Eye (tissue), 1 donor: ENCODE measurements at regions not wholly inside any gene's neighbourhood (a gene's known extent, or its start where the extent isn't known, plus 50 kb on each side); places are given as distances from the start of the nearest gene placed in this dataset.

Experiments
- DNase-seq: peaks from one replicate; pipeline ENCODE4 v3.0.0-alpha.2; 2015

GRCh38 chrY:7968293-7968692 is 1056.7 kb upstream of the AMELY start:
- DNase-seq = no peak

- no peak for DNase-seq
Observed at GRCh38 chrY:7966916-7967315, 1055.4 kb upstream of the AMELY start.

DNA sequence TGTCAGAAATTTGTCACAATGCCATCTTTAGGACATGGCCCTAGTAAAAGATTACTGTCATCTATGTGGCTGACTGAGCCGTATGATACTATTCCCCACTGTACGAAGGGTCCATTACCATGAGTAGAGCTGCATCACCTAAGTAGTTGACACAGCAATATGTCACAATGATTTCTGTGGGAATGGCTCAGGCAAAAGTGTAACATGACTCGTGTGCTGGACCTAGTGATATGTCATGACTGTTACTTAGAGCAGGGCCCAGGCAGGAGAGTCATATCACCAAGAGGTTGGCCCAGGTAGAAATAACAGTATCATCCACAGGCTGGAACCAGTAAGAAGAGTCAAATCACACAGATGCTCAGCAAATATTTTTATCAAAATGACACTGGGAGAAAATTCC is 1051.8 kb upstream of the AMELY start:
- no peak for DNase-seq

GRCh38 chrY:7962350-7962749 is 1050.8 kb upstream of the AMELY start:
- DNase-seq = no peak

GRCh38 chrY:7961811-7962210 is 1050.3 kb upstream of the AMELY start:
- DNase-seq = no peak

DNA sequence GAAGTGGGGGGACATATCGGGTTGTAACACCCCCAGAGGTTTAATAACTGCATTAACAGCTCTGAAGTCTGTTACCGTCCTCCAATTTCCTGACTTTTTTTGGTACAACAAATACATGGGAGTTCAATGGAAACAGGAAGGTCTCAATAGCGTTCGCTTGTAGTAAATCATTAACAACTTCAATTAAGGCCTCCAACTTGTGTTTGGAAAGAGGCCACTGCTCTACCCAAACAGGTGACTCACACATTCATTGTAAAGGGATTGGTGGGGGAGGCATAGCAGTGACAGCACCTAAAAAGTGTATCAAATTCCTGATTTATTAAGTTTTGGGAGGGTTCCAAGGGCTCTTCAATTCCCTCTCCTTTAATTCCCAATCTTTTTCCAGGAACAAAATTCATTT is 1046.2 kb upstream of the AMELY start:
- no peak for DNase-seq

DNA sequence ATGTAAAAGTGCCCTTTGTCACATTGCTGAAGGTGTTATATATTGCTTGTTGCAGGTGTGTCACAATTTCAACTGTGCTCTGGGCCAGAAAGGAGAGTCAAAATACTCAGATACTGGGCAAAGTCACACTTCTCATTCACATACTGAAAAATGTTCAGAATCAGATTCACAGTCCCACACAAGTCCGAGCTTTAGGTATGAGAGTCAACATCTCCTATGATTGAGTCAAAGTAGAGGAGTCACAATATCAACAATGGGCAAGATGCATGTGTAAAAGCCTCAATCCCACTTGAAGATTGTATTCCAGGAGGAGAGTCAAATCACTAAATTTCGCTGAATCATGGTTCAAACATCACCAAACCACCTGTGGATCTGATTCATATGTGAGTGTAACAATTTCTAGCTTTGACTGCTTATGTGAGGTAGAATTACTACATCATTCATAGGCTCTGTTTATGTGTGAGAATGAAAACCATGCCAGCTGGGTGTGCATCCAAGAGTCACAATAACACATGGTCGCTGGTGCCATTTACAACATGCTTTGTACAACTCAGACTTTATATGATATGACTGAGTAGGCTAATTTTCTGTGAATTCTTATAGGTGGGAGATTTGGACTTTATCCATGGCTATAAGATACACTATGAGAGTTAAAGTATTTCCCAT is 1039.8 kb upstream of the AMELY start:
- DNase-seq = no peak

- no peak for DNase-seq
Observed at GRCh38 chrY:7944135-7944534, 1032.6 kb upstream of the AMELY start.

- DNase-seq = no peak
Observed at GRCh38 chrY:7942711-7943110, 1031.2 kb upstream of the AMELY start.

GRCh38 chrY:7941856-7942255 is 1030.3 kb upstream of the AMELY start:
- DNase-seq = peak; percentile 3

- no peak for DNase-seq
Observed at GRCh38 chrY:7938982-7939718, 1027.6 kb upstream of the AMELY start.

DNA sequence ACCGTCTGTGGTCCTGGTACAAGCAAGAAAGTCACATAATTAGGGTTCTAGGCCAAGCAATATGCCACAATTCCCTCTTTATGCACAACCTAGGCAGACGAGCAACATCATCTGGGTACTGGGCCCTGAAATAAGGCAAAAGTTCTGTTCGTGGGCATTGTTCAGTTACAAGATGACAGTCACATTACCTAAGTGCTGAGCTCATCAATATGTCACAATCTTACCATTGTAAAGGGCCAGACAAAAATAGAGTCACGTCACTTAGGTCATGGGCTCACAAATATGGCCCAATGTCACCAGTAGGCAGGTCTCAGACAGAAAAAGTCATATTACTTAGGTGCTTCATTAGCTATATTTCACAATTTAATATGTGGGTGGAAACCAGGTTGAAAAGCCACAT is 1025.3 kb upstream of the AMELY start:
- DNase-seq = no peak

- DNase-seq = no peak
Observed at GRCh38 chrY:7936046-7936445, 1024.5 kb upstream of the AMELY start.

DNA sequence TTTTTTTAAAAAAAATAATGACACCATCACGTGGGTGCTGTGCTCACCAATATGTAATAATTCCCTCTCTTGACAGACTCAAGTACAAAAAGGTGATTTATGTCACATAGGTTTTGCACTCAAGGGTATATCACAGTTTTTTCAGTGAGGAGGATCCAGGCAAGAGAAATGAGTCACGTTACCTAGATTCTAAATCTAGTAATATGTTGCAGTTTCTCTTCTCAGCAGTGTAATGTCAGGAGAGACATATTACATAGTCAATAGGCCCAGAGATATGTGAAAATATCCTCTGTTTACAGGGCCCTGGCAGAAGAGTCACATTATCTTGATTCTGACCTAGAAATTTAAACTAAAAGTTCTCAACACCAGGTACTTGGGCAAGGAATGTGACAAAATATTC is 1024.1 kb upstream of the AMELY start:
- DNase-seq = no peak

- DNase-seq = no peak
Observed at GRCh38 chrY:7932424-7932823, 1020.9 kb upstream of the AMELY start.

GRCh38 chrY:7929866-7930265 is 1018.3 kb upstream of the AMELY start:
- DNase-seq = no peak

DNA sequence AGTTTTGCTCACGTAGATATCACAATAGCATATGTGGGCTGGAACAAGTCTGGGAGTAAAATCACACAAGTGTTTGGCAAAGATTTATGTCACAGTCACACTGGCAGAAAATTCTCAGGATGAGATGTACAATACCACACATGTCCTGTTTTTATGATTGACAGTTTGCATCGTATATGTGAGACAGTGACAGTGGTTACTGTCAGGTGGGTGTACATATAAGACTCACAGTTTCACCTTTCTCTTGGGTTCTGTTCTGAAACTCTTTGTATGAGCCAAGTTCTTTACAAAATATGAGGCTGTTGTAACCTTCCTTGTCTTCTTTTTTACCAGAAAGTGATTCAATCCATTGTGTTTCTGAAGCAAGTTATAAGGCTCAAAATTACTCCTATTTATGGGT is 1012.5 kb upstream of the AMELY start:
- DNase-seq = no peak

DNA sequence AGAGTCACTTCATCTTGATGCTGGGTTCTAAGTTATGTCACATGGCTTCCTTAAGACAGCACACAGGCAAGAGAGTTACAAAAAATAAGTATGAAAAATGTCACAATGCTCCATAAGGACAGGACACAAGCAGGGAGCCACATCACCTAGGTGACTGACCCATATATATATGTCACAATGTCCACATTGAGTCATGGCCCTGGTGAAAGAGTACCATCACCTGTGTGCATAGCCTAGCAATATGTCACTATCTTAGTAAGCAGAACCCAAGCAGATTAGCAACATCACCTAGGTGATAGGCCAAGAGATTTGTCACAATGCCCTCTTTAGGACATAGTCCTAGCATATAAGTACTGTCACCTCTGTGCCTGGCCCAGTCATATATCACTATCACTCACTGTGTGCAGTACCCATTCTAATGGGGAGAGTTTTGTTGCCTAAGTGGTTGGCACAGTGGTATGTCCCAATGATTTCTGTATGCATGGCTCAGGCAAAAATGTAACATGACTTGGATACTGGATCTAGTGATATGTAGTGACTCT is 1012.0 kb upstream of the AMELY start:
- no peak for DNase-seq

DNA sequence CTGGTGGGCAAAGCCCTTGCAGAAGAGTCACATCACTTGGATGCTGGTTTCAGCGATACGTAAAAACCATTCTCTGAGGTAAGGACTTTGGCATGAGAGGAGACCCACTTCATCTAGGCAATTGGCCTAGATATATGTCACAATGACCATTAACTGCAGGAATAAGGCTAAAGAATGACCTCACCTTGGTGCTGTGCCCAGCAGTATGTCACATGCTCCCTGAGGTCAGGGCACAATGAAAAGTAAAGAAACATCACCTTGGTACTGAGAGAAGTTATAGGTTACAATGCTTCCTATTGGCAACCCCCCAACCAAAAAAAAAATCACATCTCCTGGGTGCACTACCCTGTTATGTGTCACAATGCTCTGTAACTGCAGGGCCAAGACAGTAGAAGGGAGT is 1008.8 kb upstream of the AMELY start:
- DNase-seq = no peak

- peak; percentile 2 for DNase-seq
Observed at GRCh38 chrY:7888506-7888905, 977.0 kb upstream of the AMELY start.

- no peak for DNase-seq
Observed at GRCh38 chrY:7881696-7882095, 970.1 kb upstream of the AMELY start.

DNA sequence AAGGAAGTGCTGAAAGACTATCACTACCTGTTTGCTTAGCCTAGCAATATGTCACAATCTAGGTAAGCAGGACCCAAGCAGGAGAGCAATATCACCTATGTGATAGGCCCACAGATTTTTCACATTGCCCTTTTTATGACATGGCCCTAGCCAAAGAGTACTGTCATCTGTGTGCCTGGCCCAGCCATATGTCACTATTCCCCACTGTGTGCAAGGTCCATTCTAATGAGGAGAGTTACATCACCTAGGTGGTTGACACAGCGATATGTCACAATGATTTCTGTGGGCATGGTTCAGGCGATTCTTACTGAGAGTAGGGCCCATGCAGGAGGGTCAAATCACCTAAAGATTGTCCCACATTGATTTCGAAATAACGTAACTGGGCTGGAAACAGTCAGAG is 967.7 kb upstream of the AMELY start:
- DNase-seq = no peak

DNA sequence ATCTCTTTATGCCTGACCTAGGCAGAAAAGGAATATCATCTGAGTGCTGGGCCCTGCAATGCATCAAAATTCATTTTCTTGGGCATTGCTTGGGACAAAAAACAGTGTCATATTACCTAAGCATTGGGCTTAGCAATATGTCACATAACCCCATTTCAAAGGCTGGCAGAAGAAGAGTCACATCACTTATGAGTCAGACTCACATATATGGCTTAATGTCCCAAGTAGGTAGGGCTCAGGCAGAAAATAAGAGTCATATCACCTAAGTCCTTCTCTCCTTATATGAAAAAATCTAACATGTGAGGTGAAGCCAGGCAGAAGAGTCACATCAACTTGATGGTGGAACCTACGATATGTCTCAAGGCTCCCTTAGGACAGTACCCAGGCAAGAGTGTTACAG is 967.2 kb upstream of the AMELY start:
- no peak for DNase-seq

DNA sequence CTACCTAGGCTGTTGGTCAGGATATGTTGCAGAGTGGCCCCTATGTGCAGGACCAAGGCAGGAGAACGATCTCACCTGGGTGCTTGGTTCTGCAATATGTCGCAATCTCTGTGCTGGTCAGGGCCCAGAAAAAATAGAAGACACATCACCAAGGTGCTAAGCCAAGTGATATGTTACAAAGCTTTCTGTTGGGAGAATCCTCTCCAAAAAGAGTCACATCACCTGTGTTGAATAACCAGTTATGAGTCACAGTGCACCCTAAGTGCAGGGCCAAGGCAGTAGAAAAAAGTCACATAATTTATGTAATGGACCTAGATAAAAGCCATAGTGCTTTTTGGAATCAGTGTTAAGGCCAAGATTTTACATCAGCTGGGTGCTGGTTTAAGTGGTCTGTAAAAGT is 965.9 kb upstream of the AMELY start:
- no peak for DNase-seq

DNA sequence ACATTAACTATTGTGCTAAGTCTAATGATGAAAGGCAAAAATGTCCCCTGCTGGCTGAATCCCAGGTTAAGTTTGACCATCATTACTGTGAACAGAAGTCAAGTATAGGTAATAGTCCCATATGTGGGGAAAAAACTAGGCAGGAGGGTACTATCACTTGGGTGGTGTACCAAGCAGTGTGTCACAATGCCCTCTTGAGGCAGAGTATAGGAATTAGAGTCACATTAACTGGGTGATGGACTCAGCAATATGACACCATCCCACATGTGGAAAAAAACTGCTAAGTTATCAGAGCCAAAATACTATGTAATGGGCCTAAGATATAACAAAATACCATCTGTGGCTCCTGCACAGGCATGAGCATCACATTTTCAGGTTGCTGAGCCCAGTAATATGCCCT is 962.5 kb upstream of the AMELY start:
- DNase-seq = peak; percentile 41
